ENCODE measurements at regions not wholly inside any gene's neighbourhood (a gene's known extent, or its start where the extent isn't known, plus 50 kb on each side); places are given as distances from the start of the nearest gene placed in this dataset.

DNA sequence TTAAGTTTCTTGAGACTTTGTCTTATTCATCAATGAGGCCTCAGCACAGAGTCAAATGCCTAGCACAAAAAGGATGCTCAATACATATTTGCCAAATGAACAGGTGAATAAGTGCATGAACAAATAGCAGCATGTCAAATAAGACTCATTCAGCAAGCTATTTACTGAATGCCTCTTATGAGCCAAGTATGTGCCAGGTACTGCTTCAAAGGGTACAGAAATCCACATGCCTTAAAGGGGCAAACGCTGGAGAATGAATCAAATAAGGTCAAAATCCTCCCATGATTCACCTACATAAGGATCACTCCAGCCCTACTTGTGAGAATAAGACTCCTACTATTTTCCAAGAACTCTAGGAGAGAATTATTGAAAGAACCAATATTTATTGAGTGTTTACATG is 260.2 kb upstream of the CPEB2 start:
- Mint-ChIP-seq H3K4me1 (ENCODE audit: unreplicated experiment) (no peaks in the 10 kb centered on the region), H3K4me3 (ENCODE audit: unreplicated experiment) (no peak overlapping the region), H3K27ac (ENCODE audit: unreplicated experiment) (no peak overlapping the region), H3K27me3 (ENCODE audit: unreplicated experiment) (no peaks in the 10 kb centered on the region), H3K9me3 (ENCODE audit: unreplicated experiment) (no peaks in the 10 kb centered on the region), H3K36me3 (ENCODE audit: low read depth, unreplicated experiment) (no peaks in the 10 kb centered on the region)
- DNase-seq (ENCODE audit: low spot score): no peak
- TF ChIP-seq, protein P1, sequence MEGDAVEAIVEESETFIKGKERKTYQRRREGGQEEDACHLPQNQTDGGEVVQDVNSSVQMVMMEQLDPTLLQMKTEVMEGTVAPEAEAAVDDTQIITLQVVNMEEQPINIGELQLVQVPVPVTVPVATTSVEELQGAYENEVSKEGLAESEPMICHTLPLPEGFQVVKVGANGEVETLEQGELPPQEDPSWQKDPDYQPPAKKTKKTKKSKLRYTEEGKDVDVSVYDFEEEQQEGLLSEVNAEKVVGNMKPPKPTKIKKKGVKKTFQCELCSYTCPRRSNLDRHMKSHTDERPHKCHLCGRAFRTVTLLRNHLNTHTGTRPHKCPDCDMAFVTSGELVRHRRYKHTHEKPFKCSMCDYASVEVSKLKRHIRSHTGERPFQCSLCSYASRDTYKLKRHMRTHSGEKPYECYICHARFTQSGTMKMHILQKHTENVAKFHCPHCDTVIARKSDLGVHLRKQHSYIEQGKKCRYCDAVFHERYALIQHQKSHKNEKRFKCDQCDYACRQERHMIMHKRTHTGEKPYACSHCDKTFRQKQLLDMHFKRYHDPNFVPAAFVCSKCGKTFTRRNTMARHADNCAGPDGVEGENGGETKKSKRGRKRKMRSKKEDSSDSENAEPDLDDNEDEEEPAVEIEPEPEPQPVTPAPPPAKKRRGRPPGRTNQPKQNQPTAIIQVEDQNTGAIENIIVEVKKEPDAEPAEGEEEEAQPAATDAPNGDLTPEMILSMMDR (IDR thresholded peaks at IDR 0.05; ENCODE audit: unreplicated experiment): no peak

DNA sequence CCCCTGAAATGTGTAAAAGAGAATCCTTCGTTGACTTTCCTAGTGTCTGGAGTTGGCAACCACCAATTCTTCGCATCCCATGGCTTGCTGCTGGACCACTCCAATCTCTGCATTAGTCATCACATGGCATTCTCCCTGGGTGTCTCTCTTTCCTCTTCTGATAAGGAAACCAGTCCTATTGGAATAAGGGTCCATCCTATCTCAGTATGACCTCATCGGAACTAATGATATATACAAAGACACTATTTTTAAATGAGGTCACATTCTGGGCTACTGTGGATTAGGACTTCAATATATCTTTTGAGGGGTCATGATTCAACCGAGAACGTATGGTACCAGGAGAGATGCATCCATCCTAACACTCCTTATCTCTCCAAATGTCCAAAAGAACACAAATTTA is 259.1 kb upstream of the CPEB2 start:
- no peak for DNase-seq (ENCODE audit: low spot score)
- H3K9me3 Mint-ChIP-seq (ENCODE audit: unreplicated experiment): no peaks in the 10 kb centered on the region
- no peak overlapping the region for H3K4me3 Mint-ChIP-seq (ENCODE audit: unreplicated experiment)
- no peak overlapping the region for H3K27ac Mint-ChIP-seq (ENCODE audit: unreplicated experiment)
- H3K27me3 Mint-ChIP-seq (ENCODE audit: unreplicated experiment): no peaks in the 10 kb centered on the region
- TF ChIP-seq, protein P1 (IDR thresholded peaks at IDR 0.05; ENCODE audit: unreplicated experiment): no peak
- no peaks in the 10 kb centered on the region for H3K36me3 Mint-ChIP-seq (ENCODE audit: low read depth, unreplicated experiment)
- no peaks in the 10 kb centered on the region for H3K4me1 Mint-ChIP-seq (ENCODE audit: unreplicated experiment)

DNA sequence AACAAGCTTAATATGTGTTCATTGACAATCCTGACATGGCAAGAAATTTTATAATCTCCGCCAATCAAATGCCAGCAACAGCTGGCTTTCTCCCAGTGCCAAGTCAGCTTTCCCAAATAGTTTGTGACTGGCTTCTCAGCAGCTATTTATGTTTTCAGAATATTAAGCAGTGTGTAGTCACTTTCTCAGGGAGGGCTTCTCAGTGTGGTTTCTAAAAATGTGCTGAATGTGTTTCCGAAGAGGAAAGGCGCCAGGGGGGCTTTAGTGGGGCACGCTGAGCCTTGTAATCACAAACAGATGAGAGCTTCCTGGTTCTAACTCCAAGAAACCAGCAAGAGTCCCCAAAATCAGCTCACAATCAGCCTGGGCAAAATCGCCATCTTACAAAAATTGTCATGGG is 258.7 kb upstream of the CPEB2 start:
- Mint-ChIP-seq H3K27me3 (ENCODE audit: unreplicated experiment) (no peaks in the 10 kb centered on the region), H3K9me3 (ENCODE audit: unreplicated experiment) (no peaks in the 10 kb centered on the region), H3K27ac (ENCODE audit: unreplicated experiment) (no peak overlapping the region), H3K4me1 (ENCODE audit: unreplicated experiment) (no peaks in the 10 kb centered on the region), H3K4me3 (ENCODE audit: unreplicated experiment) (no peak overlapping the region), H3K36me3 (ENCODE audit: low read depth, unreplicated experiment) (no peaks in the 10 kb centered on the region)
- TF ChIP-seq, protein P1 (IDR thresholded peaks at IDR 0.05; ENCODE audit: unreplicated experiment): no peak
- DNase-seq (ENCODE audit: low spot score): no peak

DNA sequence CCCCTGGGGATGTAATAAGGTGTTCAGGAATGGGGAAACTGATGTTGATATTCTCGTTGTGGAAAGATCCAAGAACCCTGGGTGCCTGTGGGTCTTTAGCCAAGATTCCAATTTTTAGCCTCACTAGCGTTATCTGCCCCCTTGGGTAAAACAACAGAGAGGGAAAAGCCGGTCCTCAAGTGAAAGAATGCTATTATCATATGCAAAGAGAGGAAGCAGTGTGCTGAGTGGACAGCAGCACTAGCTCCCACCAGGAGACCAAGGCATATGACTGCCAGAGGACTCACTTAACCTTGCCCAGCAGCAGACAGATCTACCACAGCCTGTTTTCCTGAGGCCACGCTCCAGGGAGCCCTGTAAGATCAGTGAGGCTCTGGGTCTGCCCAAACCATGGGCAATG is 257.9 kb upstream of the CPEB2 start:
- Mint-ChIP-seq H3K9me3 (ENCODE audit: unreplicated experiment) (no peaks in the 10 kb centered on the region), H3K27me3 (ENCODE audit: unreplicated experiment) (no peaks in the 10 kb centered on the region), H3K4me3 (ENCODE audit: unreplicated experiment) (no peak overlapping the region), H3K36me3 (ENCODE audit: low read depth, unreplicated experiment) (no peaks in the 10 kb centered on the region), H3K27ac (ENCODE audit: unreplicated experiment) (no peak overlapping the region), H3K4me1 (ENCODE audit: unreplicated experiment) (no peaks in the 10 kb centered on the region)
- DNase-seq (ENCODE audit: low spot score): no peak
- TF ChIP-seq, protein P1 (IDR thresholded peaks at IDR 0.05; ENCODE audit: unreplicated experiment): no peak

DNA sequence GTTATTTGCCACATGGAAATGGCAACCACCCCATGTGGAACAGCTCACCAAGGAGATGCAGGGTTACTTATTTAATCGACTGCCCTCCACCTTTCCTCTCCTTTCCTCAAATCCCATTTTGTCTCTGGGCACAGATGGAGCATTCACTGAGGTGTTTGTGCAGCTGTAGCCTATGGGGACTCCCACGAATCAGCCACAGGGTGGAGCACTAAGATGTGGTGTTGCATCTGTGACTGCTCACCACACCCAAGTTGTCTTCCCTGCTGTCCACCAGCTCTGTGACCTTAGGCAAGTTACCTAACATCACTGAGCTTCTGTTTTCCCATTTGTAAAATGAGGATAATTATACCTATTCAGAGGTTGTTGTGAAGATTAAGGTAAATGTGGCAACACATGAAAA is 252.4 kb upstream of the CPEB2 start:
- H3K27me3 Mint-ChIP-seq (ENCODE audit: unreplicated experiment): no peaks in the 10 kb centered on the region
- H3K9me3 Mint-ChIP-seq (ENCODE audit: unreplicated experiment): peaks cover 10% of the 10 kb centered on the region
- no peak overlapping the region for H3K27ac Mint-ChIP-seq (ENCODE audit: unreplicated experiment)
- H3K36me3 Mint-ChIP-seq (ENCODE audit: low read depth, unreplicated experiment): peaks cover 14% of the 10 kb centered on the region
- no peak for DNase-seq (ENCODE audit: low spot score)
- no peaks in the 10 kb centered on the region for H3K4me1 Mint-ChIP-seq (ENCODE audit: unreplicated experiment)
- no peak overlapping the region for H3K4me3 Mint-ChIP-seq (ENCODE audit: unreplicated experiment)
- TF ChIP-seq, protein P1 (IDR thresholded peaks at IDR 0.05; ENCODE audit: unreplicated experiment): no peak
